ENCODE measurements at regions not wholly inside any gene's neighbourhood (a gene's known extent, or its start where the extent isn't known, plus 50 kb on each side); places are given as distances from the start of the nearest gene placed in this dataset.

DNA sequence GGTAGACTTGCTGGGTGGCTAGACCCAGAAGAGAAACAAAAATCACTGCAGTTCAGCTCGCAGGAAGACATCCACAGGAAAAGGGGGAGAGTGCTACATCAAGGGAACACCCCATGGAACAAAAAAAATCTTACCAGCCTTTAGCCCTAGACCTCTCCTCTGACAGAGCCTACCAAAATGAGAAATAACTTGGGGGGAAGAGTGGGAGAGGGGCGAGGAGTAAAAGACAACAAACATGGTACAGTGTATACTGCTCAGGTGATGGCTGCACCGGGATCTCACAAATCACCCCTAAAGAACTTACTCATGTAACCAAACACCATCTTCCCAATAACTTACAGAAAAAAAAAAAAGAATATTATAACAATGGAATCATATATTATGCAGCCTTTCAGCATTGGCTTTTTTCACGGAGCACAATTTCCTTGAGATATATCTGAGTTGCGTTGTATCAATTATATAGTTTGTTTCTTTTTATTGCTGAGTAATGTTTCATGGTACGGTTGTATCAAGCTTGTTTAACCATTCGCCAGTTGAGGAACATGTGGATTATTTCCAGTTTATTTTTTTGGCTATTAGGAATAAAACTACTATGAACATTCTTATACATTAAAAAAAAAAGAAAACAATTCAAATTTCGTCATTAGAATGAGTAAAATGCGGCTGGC is 90.9 kb downstream of the ZNF280B start:
- no peaks in the 10 kb centered on the region for H3K9me3 Mint-ChIP-seq
- no peaks in the 10 kb centered on the region for H3K36me3 Mint-ChIP-seq
- no peak overlapping the region for H3K27ac Mint-ChIP-seq
- DNase-seq (ENCODE audit: low spot score in 2 of 2): no peak
- ATAC-seq: no peak

DNA sequence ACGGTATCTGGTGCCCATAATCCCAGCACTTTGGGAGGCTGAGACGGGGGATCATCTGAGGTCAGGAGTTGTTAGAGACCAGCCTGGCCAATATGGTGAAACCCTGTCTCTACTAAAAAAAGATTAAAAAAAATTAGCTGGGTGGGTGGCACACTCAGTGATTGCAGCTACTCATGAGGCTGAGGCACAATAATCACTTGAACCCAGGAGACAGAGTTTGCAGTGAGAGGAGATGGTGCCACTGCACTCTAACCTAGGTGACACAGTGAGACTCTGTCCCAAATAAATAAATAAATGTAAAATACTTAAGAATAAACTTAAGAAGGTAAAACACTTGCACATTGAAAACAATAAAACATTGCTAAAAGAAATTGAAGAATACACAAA is 90.4 kb downstream of the ZNF280B start:
- H3K9me3 Mint-ChIP-seq: no peaks in the 10 kb centered on the region
- DNase-seq (ENCODE audit: low spot score in 2 of 2): no peak

DNA sequence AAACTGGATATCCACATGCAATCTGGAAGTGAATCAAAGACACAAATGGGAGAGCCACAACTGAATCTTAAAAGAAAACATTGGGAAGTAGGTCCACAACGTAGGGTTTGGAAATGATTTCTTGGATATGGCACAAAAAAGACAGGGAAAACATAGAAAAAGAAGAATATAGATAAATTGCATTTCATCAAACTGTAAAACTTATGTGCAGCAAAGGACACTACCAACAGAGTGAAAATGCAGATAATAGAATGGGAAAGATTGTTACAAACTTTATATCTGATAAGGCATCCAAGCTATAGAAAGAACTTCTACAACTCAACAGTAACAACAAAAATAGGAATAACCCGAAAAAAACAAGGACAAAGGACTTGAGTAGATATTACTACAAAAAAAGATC is 89.6 kb downstream of the ZNF280B start:
- H3K36me3 Mint-ChIP-seq: no peaks in the 10 kb centered on the region
- DNase-seq (ENCODE audit: low spot score in 2 of 2): no peak
- ATAC-seq: no peak
- no peak overlapping the region for H3K27ac Mint-ChIP-seq
- H3K9me3 Mint-ChIP-seq: no peaks in the 10 kb centered on the region

More for the DNA sequence above, 90.4 kb downstream of the ZNF280B start:
- no peak overlapping the region for H3K27ac Mint-ChIP-seq
- ATAC-seq: no peak
- no peaks in the 10 kb centered on the region for H3K36me3 Mint-ChIP-seq

DNA sequence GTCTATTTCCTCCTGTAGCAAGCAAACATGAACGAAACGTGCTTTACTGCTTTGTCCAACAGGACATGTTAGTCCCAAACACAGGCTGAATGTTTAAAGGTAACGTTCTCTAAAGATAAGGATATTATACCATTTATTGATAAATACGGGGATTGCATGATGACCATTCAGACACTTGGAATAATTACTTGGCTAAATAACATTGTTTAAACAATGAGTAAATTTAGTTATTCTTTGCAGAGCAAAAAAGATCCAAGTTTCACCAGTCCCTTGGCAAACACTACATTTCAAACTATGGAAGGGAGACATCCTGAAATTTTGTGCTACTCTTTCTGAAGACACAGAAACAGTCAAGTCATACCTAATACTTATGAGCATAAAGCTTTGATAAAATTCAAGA is 88.0 kb downstream of the ZNF280B start:
- DNase-seq (ENCODE audit: low spot score in 2 of 2): no peak
- Mint-ChIP-seq H3K27ac (no peak overlapping the region), H3K9me3 (no peaks in the 10 kb centered on the region), H3K36me3 (no peaks in the 10 kb centered on the region)
- no peak for ATAC-seq

DNA sequence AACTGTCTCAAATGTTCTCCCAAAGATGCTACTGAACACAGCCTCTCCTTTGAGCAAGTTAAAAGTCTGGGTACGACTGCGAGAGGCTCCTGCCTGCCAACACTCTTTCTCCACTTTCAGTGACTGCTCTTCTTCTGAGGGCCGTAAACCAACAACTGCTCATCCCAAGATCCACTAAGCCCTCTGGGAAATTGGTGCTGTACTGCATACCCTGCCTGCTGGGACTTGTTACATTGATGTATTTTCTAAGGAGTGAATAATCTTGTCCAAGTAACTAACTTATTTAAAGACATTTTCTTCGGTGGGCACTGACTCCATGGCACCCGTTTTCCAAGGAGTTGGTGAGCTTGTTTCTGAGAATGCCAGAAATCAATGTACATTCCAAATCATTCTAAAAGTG is 87.2 kb downstream of the ZNF280B start:
- ATAC-seq (no peak), DNase-seq (ENCODE audit: low spot score in 2 of 2) (no peak)
- H3K36me3 Mint-ChIP-seq: no peaks in the 10 kb centered on the region

DNA sequence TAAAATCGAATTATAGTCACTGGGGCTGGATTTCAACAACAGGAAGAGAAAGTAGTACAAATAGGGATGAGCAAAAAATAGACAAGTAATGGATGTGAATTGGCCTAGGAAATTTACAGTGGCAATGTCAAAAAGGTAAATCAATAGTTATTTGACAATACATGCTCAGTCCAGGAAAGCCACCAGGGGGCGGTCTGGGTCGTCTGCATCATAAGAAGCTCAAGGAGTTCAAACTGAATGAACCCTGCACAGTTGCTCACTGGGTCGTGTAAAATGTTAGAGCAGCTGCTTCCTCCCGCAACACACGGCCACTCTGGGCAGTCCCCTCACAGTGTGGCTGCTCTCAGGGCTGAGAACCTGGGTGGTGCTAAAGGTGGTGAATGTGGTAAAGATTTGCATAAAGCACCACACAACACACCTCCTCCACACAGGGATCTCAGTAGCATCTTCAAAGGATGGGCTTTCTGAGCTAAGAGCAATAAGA is 85.9 kb downstream of the ZNF280B start:
- DNase-seq (ENCODE audit: low spot score in 2 of 2) (peak in 1 of 2 donors; percentile 74), ATAC-seq (peak; percentile 41 to 86)
- Mint-ChIP-seq H3K27ac (no peak overlapping the region), H3K9me3 (no peaks in the 10 kb centered on the region), H3K36me3 (no peaks in the 10 kb centered on the region)

More for the DNA sequence above, 87.2 kb downstream of the ZNF280B start:
- Mint-ChIP-seq H3K27ac (no peak overlapping the region), H3K9me3 (no peaks in the 10 kb centered on the region)

DNA sequence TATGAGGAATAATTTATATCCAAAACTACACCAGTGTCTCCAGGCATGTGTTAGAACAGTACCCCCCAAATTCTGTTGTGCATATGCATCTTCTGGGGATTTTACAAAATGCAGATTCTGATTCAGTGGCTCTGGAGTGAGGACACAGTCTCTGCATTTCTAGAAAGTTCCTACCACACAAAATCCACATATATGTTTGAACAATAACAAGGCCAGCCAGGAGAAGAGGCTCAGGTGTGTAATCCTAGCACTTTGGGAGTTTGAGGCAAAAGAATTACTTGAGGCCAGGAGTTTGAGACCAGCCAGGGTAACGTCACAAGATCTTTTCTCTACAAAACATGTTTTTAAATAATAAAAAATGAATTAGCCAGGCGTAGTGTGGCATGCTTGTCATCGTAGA is 84.9 kb downstream of the ZNF280B start:
- ATAC-seq (no peak), DNase-seq (ENCODE audit: low spot score in 2 of 2) (no peak)
- Mint-ChIP-seq H3K36me3 (no peaks in the 10 kb centered on the region), H3K27ac (no peak overlapping the region), H3K9me3 (no peaks in the 10 kb centered on the region)

DNA sequence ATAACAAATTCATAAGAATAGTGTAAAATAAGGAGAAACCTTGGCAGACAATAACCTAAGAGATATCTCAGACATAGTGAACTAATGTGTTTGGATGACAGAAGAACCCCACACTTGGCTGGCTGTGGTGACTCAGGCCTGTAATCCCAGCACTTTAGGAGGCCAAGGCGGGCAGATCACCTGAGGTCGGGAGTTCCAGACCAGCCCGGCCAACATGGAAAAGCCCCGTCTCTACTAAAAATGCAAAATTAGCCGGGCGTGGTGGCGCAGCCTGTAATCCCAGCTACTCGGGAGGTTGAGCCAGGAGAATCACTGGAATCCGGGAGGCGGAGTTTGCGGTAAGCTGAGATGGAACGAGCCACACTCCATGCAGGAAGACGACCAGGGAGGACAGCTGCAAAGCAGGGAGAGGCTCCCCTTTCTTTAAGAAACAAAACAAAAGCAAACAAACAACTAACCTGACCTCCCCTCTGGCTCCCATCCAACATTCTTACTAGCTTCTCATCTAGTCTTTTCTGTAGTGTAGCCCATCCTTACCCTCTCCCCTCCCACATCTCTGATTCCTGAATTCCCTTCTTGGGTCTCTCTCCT is 84.2 kb downstream of the ZNF280B start:
- ATAC-seq (no peak), DNase-seq (ENCODE audit: low spot score in 2 of 2) (no peak)
- no peak overlapping the region for H3K27ac Mint-ChIP-seq
- no peaks in the 10 kb centered on the region for H3K36me3 Mint-ChIP-seq
- H3K9me3 Mint-ChIP-seq: no peaks in the 10 kb centered on the region

DNA sequence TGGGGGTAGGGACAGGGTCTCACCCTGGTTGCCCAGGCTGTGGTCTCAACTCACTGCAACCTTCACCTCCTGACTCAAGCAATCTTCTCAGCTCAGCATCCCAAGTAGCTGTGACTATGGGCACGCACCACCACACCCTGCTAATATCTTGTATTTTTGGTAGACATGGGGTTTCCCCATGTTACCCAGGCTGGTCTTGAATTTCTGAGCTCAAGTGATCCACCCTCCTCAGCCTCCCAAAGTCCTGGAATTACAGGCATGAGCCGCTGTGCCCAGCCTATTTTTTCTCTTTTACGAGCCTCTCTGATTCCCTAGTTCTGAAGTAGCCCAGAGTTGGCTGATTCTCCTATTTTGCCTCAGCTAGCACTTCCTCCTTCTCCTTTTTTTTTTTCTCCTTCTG is 83.6 kb downstream of the ZNF280B start:
- Mint-ChIP-seq H3K36me3 (no peaks in the 10 kb centered on the region), H3K27ac (no peak overlapping the region), H3K9me3 (no peaks in the 10 kb centered on the region)
- no peak for DNase-seq (ENCODE audit: low spot score in 2 of 2)
- ATAC-seq: no peak

DNA sequence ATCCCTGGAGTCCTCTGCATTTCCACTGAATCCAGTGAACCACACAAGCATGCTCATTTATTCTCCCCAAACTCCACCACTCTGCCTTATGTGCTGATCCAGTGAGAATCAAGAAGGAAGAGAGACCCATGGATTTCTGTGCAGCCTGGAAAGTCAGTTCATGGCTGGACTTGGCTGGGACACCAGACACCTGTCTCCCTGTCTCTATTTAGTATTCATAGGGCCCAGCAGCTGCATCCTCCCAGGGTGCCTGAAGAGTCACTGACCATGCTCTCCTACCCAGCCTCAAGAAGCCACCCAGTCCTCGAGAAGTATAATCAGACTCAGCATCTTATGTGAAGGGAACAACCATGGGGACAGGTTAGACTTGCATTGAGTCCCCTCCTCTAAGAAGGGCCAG is 83.2 kb downstream of the ZNF280B start:
- ATAC-seq: no peak

DNA sequence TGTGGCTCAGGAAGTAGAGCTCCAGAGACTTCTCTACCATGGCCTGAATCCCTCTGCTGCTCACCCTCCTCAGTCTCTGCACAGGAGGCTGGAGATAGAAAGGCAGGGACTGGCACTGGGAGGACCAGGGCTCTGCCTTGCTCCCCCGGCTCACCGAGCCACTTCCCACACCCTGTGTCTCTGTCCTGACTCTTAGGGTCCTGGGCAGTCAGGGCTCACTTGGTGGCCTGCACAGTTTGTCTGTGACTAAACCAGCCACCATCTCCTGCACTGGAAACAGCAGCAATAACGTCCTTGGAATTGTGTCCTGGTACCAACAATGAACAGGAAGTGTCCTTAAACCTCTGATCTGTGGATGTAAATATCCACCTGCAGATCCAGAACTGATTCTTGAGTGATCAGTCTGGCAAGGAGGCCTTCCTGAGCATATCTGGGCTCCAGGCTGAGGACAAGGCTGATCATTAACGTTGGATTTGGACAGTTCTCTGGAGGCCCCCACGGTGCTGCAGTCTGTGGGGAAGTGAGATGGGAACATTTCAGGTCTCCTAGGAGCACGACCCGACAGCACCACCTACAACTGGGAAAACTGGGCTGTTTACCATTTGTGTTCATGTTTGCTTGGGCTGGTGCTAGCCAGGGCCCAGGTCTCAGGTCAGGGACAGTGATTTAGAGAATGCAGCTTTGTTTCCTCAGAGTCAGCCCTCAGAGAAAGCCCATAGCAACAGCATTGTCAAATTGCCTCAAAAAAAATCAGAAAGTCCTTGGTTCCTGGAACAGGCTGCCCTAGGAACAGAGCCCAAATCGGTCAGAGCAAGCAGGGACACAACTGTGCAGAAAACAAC is 82.5 kb downstream of the ZNF280B start:
- H3K36me3 Mint-ChIP-seq: no peaks in the 10 kb centered on the region
- ATAC-seq: no peak

More for the DNA sequence above, 83.2 kb downstream of the ZNF280B start:
- DNase-seq (ENCODE audit: low spot score in 2 of 2): no peak
- H3K36me3 Mint-ChIP-seq: no peaks in the 10 kb centered on the region
- H3K27ac Mint-ChIP-seq: no peak overlapping the region
- no peaks in the 10 kb centered on the region for H3K9me3 Mint-ChIP-seq

DNA sequence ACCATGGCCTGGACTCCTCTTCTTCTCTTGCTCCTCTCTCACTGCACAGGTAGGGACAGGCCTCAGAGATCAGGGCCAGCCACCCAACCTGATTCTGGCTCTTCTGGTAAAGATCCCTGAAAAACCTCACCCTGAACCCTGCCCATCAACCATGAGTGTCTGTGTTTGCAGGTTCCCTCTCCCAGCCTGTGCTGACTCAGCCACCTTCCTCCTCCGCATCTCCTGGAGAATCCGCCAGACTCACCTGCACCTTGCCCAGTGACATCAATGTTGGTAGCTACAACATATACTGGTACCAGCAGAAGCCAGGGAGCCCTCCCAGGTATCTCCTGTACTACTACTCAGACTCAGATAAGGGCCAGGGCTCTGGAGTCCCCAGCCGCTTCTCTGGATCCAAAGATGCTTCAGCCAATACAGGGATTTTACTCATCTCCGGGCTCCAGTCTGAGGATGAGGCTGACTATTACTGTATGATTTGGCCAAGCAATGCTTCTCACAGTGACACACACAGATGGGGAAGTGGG is 80.9 kb downstream of the ZNF280B start:
- no peak overlapping the region for H3K27ac Mint-ChIP-seq
- H3K36me3 Mint-ChIP-seq: no peaks in the 10 kb centered on the region
- no peak for ATAC-seq
- H3K9me3 Mint-ChIP-seq: no peaks in the 10 kb centered on the region
- no peak for DNase-seq (ENCODE audit: low spot score in 2 of 2)

More for the DNA sequence above, 82.5 kb downstream of the ZNF280B start:
- no peak for DNase-seq (ENCODE audit: low spot score in 2 of 2)
- Mint-ChIP-seq H3K27ac (no peak overlapping the region), H3K9me3 (no peaks in the 10 kb centered on the region)

DNA sequence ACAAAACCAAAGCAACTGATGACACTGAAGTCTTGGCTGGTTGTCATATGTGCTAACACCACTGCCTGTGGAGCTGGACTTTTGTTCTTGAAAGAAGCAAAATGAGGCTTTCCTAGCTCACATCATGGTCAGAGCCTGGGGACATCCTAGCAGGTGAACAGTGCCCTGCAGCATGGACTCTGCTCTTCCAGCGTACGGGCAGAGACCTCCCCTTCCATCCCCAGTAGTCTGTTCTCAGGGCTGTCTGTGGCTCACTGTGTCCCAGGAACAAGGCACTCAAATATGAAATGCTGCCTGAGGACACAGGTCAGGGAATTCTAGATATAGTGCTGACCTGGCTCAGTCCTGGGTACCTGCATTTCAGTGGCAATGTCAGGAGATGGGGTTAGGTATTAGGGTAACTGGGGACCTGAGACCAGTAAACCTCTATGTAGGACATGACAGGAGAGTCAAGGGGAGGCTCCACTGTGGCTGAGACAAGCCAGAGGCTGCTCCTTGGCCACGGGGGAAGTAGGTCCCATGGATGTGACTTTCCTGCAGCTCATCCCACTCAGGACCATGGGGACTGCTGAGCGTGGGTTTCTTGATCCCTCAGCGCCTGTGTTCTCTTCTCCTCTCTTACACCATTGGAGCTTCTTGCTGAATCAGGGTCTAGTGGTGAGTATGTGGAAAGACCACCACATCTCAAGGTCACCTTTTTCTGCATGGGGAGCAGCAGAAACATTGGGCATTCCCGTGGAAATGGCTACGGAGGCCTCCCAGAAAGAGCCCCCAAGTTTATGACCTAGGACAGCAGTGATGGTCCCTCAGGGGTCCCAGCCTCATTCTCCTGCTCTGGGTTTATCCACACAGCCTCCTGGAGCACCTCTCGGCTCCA is 80.1 kb downstream of the ZNF280B start:
- H3K27ac Mint-ChIP-seq: no peak overlapping the region
- DNase-seq (ENCODE audit: low spot score in 2 of 2) (no peak), ATAC-seq (no peak)
- H3K9me3 Mint-ChIP-seq: no peaks in the 10 kb centered on the region
- no peaks in the 10 kb centered on the region for H3K36me3 Mint-ChIP-seq

DNA sequence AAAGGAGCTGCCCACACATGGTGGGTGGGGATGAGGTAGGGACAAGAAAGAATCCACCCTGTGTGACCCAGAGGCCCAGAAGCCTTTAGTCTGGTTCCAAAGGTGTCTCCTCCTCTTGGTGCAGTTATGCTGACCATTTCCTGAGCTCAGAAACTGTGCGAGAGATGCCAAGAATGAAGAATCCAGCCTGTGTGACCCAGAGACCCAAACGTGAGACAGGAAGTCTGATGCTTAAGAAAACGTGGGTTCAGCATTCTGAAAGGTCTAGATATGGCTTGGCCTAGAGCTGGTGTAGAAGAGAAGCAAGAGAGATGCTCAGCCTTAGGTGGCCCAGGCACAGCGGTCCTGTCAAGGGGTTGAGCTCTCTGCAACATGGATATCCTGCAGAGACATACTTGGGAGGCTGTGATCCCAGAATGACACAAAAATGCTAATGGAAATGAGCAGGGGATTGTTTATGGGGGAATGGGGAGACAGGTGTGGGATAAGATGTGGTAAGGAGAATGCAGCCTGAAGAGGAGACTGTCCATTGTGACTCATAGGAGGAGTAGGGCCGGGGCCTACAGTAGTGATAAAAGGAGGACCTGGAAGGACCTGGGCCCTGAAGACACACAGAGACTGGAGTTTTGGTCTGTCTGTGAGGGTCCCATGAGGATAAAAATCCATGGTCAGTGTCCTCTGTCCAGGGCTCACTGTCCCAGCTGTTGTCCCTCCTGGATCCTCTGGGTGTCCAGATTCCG is 79.0 kb downstream of the ZNF280B start:
- ATAC-seq (no peak), DNase-seq (ENCODE audit: low spot score in 2 of 2) (no peak)
- no peaks in the 10 kb centered on the region for H3K36me3 Mint-ChIP-seq
- no peak overlapping the region for H3K27ac Mint-ChIP-seq
- H3K9me3 Mint-ChIP-seq: no peaks in the 10 kb centered on the region

DNA sequence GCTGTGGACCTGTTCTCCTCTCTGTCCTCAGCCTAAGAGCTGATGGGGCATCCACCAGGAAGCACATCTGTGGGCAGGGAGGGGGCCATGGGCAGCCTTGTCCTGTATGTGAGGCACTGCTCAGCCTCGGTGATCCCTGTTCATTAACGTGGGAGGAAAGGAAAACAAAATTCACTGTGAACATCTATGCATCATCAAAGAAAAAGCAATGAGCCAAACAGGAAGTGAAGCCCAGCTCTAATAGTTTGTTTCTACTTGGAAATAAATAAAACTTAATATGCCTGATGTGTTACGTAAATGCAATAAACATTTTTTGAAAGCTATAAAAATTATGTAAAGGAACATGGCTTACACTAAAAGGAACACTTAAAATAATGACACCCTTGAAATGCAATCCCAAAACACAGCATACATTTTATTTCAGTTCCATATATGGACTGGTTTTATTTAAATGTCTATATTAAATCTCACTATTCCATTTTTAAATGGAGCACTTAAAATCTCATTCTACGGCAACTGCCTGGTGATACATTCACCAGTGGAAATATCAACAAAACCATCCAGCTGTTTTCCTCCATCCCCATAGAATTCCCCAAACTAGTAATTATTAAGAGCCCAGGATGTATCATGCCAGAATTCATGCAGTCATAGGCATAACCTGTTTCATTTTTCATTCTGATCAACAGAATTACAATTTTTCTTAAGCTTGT is 78.3 kb downstream of the ZNF280B start:
- no peak for ATAC-seq
- DNase-seq (ENCODE audit: low spot score in 2 of 2): no peak
- H3K9me3 Mint-ChIP-seq: no peaks in the 10 kb centered on the region
- no peak overlapping the region for H3K27ac Mint-ChIP-seq
- no peaks in the 10 kb centered on the region for H3K36me3 Mint-ChIP-seq
